HepG2 (cell line): ENCODE measurements at regions not wholly inside any gene's neighbourhood (a gene's known extent, or its start where the extent isn't known, plus 50 kb on each side); places are given as distances from the start of the nearest gene placed in this dataset.

Source experiments
- ATAC-seq: fragments of 200-7000 bp; cut with Tn5 transposase; 3 replicates; pipeline ENCODE4 v1.9.1; 2020; ENCODE audit warnings: mild to moderate bottlenecking, moderate library complexity
- BruUV-seq: library from RNA; stranded (reverse); fragments of 400-500 nt; replicated peaks from 2 replicates; lab custom pipeline; 2021; lab: Mats Ljungman, UMichigan
- CTCF ChIA-PET: fragments of 300-600 bp; formaldehyde crosslinking; extraction: SDS; loops from one replicate; lab custom pipeline; 2021; ENCODE audit warnings: low total read pairs, inconsistent platforms, low intra/inter-chr PET ratio; lab: Yijun Ruan, JAX
- POLR2A ChIA-PET: fragments of 350-600 bp; sonication (Branson Sonifier 250); formaldehyde crosslinking; loops from one replicate; lab custom pipeline; 2020; ENCODE audit warnings: antibody characterized with exemption, inconsistent platforms; lab: Yijun Ruan, JAX
- DNase-seq: peaks from one replicate; pipeline ENCODE4 v3.0.0-alpha.2; 2015; ENCODE audit warnings: low spot score
- FAIRE-seq: peaks from 3 replicates; lab custom pipeline; 2011; peaks lifted over from hg19 to GRCh38; lab: Jason Lieb, UNC
- H2AFZ ChIP-seq: one replicate; pipeline ENCODE4 v1.6.1; 2011; ENCODE audit warnings: low read length, inconsistent platforms
- H3K27ac ChIP-seq: fragments of 300-600 bp; 3 replicates; pipeline ENCODE4 v1.8.0; 2011; ENCODE audit warnings: mixed run types, mild to moderate bottlenecking, mixed read lengths, low read length, inconsistent platforms; ENCODE audit not compliant: insufficient read depth; ENCODE audit errors: extremely low read length
- H3K27me3 ChIP-seq, 2 experiments: fragments of 200-600 bp in 1 of 2; 2 replicates in 1 of 2; 3 replicates in 1 of 2; pipeline versions ENCODE4 v1.6.0 to v1.8.0; 2011; ENCODE audit warnings: low read length in 2 of 2, mild to moderate bottlenecking in 2 of 2, moderate library complexity in 2 of 2, inconsistent platforms in 1 of 2; ENCODE audit not compliant: insufficient read depth in 2 of 2, control insufficient read depth in 1 of 2
- H3K36me3 ChIP-seq, 2 experiments: fragments of 200-600 bp in 1 of 2; replicated peaks in 1 of 2; 2 replicates in 1 of 2; 3 replicates in 1 of 2; pipeline versions ENCODE4 v1.5.1 to v1.8.0; 2011; ENCODE audit warnings: low read length in 2 of 2, inconsistent platforms in 1 of 2; ENCODE audit not compliant: insufficient read depth in 2 of 2, control insufficient read depth in 1 of 2
- H3K4me1 ChIP-seq: 2 replicates; pipeline ENCODE4 v1.5.1; 2012; ENCODE audit warnings: low read length, inconsistent platforms; ENCODE audit not compliant: insufficient read depth
- H3K4me2 ChIP-seq: 2 replicates; pipeline ENCODE4 v1.6.0; 2011; ENCODE audit warnings: low read depth, low read length, inconsistent platforms
- H3K4me3 ChIP-seq, 3 experiments: fragments of 200-600 bp in 1 of 3; sonication (generic), shearing (Covaris generic) in 1 of 3; replicated peaks in 1 of 3; 2 replicates each; pipeline ENCODE4 v1.5.1; 2011 to 2016; ENCODE audit warnings: low read length in 3 of 3, inconsistent platforms in 2 of 3, low read depth in 2 of 3, mild to moderate bottlenecking in 2 of 3, control low read depth in 1 of 3, mixed read lengths in 1 of 3; ENCODE audit not compliant: insufficient read depth in 1 of 3
- H3K79me2 ChIP-seq: one replicate; pipeline ENCODE4 v1.6.1; 2011; ENCODE audit warnings: low read length, inconsistent platforms; ENCODE audit not compliant: insufficient read depth
- H3K9ac ChIP-seq: 2 replicates; pipeline ENCODE4 v1.6.0; 2011; ENCODE audit warnings: mild to moderate bottlenecking, low read depth, low read length, inconsistent platforms; ENCODE audit not compliant: insufficient read depth
- H3K9me3 ChIP-seq: 2 replicates; pipeline ENCODE4 v1.5.1; 2012; ENCODE audit warnings: mild to moderate bottlenecking, low read length
- H4K20me1 ChIP-seq: 2 replicates; pipeline ENCODE4 v1.6.0; 2011; ENCODE audit warnings: inconsistent platforms, mild to moderate bottlenecking, low read length, moderate library complexity; ENCODE audit not compliant: insufficient read depth
- ATM ChIP-seq: fragments of 450-650 bp; IDR thresholded peaks from 2 replicates; pipeline ENCODE4 v1.7.1; 2017; ENCODE audit warnings: mild to moderate bottlenecking, borderline replicate concordance
- DPF2 ChIP-seq: sonication (generic); formaldehyde crosslinking; IDR thresholded peaks from 2 replicates; pipeline ENCODE4 v1.4.0; 2020; ENCODE audit warnings: mild to moderate bottlenecking, low read depth, missing genetic modification reagents, borderline replicate concordance
- ISX ChIP-seq: sonication (generic); formaldehyde crosslinking; conservative IDR thresholded peaks from 2 replicates; pipeline ENCODE4 v1.5.0; 2020; ENCODE audit warnings: missing genetic modification reagents
- LRRFIP1 ChIP-seq: sonication (generic); formaldehyde crosslinking; conservative IDR thresholded peaks from 2 replicates; pipeline ENCODE4 v1.4.0; 2020; ENCODE audit warnings: missing genetic modification reagents
- RFXAP ChIP-seq: sonication (generic); formaldehyde crosslinking; IDR thresholded peaks from 2 replicates; pipeline ENCODE4 v1.4.0; 2020; ENCODE audit warnings: missing genetic modification reagents, borderline replicate concordance
- SSRP1 ChIP-seq: IDR thresholded peaks from 2 replicates; pipeline ENCODE4 v1.6.1; 2016; ENCODE audit warnings: control low read depth
- THAP11 ChIP-seq: IDR thresholded peaks from 2 replicates; pipeline ENCODE4 v1.6.1; 2016; ENCODE audit warnings: missing biosample characterization, missing genetic modification reagents
- U2AF1 ChIP-seq: fragments of 200-400 bp; formaldehyde crosslinking; optimal IDR thresholded peaks from 2 replicates; pipeline ENCODE3; 2017; ENCODE audit warnings: mild to moderate bottlenecking, low read depth, low read length
- ZFP36L1 ChIP-seq: sonication (generic); formaldehyde crosslinking; IDR thresholded peaks from 2 replicates; pipeline ENCODE4 v1.8.0; 2022; ENCODE audit warnings: mild to moderate bottlenecking, missing genetic modification reagents, moderate library complexity
- ZNF20 ChIP-seq: sonication (generic); formaldehyde crosslinking; IDR thresholded peaks from 2 replicates; pipeline ENCODE4 v1.4.0; 2020; ENCODE audit warnings: mild to moderate bottlenecking, moderate library complexity, missing genetic modification reagents
- ZNF251 ChIP-seq: sonication (generic); formaldehyde crosslinking; IDR thresholded peaks from 2 replicates; pipeline ENCODE4 v1.9.0; 2021; ENCODE audit warnings: mild to moderate bottlenecking, missing genetic modification reagents
- ZNF607 ChIP-seq: sonication (generic); formaldehyde crosslinking; IDR thresholded peaks from 2 replicates; pipeline ENCODE4 v1.5.1; 2020; ENCODE audit warnings: missing genetic modification reagents, mild to moderate bottlenecking, borderline replicate concordance
- WGBS: methylation state at CpG from one replicate; pipeline ENCODE4 v1.1.6; 2017; ENCODE audit warnings: low lambda C conversion rate; 5-methylcytosine and 5-hydroxymethylcytosine counted together
- in situ Hi-C: cut with HindIII; loops from 2 replicates; pipeline ENCODE4 v1.10.0; 2017; ENCODE audit warnings: low pct_unique_long_range_greater_than_20kb; ENCODE audit not compliant: extremely low pct_ligation_motif_present
- intact Hi-C: fragments of 100-400 bp; cut with micrococcal nuclease; formaldehyde crosslinking; loops from one replicate; pipeline ENCODE4 v1.10.0; 2022; ENCODE audit not compliant: unreplicated experiment
- TF ChIP-seq, protein P1 (sequence below): sonication (generic); formaldehyde crosslinking; IDR thresholded peaks from 2 replicates; pipeline ENCODE4 v1.4.0; 2020; ENCODE audit warnings: mild to moderate bottlenecking, missing genetic modification reagents

GRCh38 chr14:56061051-56061450 lies 57.2 kb upstream of the PELI2 start:
- Histone ChIP-seq H3K9me3 (no peaks in the 10 kb centered on the region), H3K79me2 (no peaks in the 10 kb centered on the region), H3K4me3 (no peak overlapping the region), H3K27ac (no peak overlapping the region), H3K36me3 (no peaks in the 10 kb centered on the region), H3K9ac (no peak overlapping the region), H3K4me1 (no peaks in the 10 kb centered on the region), H2AFZ (no peak overlapping the region), H4K20me1 (no peaks in the 10 kb centered on the region), H3K27me3 (no peaks in the 10 kb centered on the region; a peak in 1 of 5 replicates), H3K4me2 (no peak overlapping the region)
- TF ChIP-seq U2AF1 (no peak), THAP11 (CRISPR knock-in tag) (no peak), DPF2 (no peak), SSRP1 (no peak), RFXAP (CRISPR knock-in tag) (no peak), ATM (no peak), ISX (CRISPR knock-in tag) (no peak), ZFP36L1 (CRISPR knock-in tag) (no peak), ZNF607 (CRISPR knock-in tag) (no peak), LRRFIP1 (no peak), ZNF251 (no peak), ZNF20 (CRISPR knock-in tag) (no peak)
- TF ChIP-seq, protein P1, sequence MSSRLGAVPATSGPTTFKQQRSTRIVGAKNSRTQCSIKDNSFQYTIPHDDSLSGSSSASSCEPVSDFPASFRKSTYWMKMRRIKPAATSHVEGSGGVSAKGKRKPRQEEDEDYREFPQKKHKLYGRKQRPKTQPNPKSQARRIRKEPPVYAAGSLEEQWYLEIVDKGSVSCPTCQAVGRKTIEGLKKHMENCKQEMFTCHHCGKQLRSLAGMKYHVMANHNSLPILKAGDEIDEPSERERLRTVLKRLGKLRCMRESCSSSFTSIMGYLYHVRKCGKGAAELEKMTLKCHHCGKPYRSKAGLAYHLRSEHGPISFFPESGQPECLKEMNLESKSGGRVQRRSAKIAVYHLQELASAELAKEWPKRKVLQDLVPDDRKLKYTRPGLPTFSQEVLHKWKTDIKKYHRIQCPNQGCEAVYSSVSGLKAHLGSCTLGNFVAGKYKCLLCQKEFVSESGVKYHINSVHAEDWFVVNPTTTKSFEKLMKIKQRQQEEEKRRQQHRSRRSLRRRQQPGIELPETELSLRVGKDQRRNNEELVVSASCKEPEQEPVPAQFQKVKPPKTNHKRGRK (CRISPR knock-in tag) = no peak
- BruUV-seq = no TSS peak
- intact Hi-C loops (no loop called here), in situ Hi-C loops (no loop called here)
- ATAC-seq (no peak), DNase-seq (no peak), FAIRE-seq (no peak)
- CTCF ChIA-PET = no interaction called here
- POLR2A ChIA-PET = no interaction called here
- WGBS = under 1% methylated on average over 4 of the region's 4 CpGs
